Activated T-cell treated with anti-CD3 and anti-CD28 coated beads for 24 hours (primary cell): ENCODE measurements at regions not wholly inside any gene's neighbourhood (a gene's known extent, or its start where the extent isn't known, plus 50 kb on each side); places are given as distances from the start of the nearest gene placed in this dataset.
"Not testable (repeated sequence)": the region's sequence is repeated elsewhere in the genome, so short reads cannot be mapped to it uniquely, and the experiment has no call there.

Source experiments
- DNase-seq: peaks from one replicate; pipeline ENCODE4 v3.0.0-alpha.2; 2020; ENCODE audit warnings: low read depth

GRCh38 chrX:134045372-134045771, 60.0 kb upstream of the GPC3 start:
- DNase-seq, result not testable (repeated sequence)

DNA sequence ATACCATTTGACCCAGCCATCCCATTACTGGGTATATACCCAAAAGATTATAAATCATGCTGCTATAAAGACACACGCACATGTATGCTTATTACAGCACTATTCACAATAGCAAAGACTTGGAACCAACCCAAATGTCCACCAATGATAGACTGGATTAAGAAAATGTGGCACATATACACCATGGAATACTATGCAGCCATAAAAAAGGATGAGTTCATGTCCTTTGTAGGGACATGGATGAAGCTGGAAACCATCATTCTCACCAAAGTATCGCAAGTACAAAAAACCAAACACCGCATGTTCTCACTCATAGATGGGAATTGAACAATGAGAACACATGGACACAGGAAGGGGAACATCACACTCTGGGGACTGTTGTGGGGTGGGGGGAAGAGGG, 81.7 kb upstream of the GPC3 start:
- not testable (repeated sequence) for DNase-seq

- not testable (repeated sequence) for DNase-seq
Observed at GRCh38 chrX:134071899-134072298, 86.5 kb upstream of the GPC3 start.

DNA sequence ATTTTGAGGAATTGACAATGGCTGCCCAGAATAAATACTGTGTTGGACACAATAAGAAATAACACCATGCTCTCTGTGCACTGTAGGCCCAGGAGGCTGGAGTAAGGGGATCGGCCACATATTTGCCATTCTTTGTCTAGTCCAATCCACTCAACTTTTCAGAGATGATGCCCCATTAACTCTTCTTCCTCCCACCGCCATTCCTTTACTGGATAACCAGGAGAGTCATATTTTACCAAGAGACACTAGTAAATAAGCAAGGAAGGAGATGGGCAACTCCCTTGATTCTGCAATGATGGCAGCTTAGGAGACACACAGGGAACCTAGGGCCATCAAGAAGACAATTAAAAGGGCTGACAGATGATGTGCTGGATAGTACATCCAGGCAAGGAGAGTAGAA, 87.9 kb upstream of the GPC3 start:
- no peak for DNase-seq

DNA sequence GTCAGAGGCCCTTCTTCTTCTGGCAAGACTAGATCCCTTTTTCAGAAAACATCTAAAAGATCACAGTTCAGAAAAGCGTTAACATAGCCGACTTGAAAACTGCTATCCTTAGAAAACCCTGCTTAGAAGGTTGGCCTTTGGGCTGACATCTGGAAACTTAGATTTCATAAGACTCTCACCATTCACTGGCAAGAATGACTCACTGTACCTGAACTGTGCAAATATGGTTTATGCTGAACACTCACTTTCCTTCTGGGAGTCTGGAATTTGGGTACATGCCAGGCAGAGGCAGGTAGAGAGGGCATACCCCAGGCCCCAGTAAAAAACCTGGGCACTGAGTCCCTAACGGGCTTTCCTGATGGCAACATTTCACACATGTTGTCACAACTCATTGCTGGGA, 88.8 kb upstream of the GPC3 start:
- DNase-seq, result no peak

GRCh38 chrX:134075894-134076718, 90.7 kb upstream of the GPC3 start:
- DNase-seq, result no peak

DNA sequence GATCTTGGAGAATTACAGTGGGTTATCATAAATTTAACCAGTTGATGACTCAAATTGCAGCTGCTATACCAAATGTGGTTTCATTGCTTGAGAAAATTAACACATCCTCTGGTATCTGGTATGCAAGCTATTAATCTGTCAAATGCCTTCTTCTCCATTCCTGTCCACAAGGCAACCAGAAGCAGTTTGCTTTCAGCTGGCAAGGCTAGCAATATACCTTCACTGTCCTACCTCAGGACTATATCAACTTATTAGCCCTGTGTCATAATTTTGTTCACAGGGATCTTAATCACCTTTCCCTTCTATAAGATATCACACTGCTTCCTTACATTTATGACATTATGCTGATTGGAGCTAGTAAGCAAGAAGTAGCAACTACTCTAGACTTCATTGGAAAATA, 110.0 kb upstream of the GPC3 start:
- DNase-seq, result no peak

GRCh38 chrX:134101636-134102035, 116.2 kb upstream of the GPC3 start:
- no peak for DNase-seq

GRCh38 chrX:134115270-134115669, 121.7 kb upstream of the CCDC160 start:
- DNase-seq, result no peak

GRCh38 chrX:134137341-134137740, 99.6 kb upstream of the CCDC160 start:
- DNase-seq, result no peak

- no peak for DNase-seq
Observed at GRCh38 chrX:134139090-134139489, 97.9 kb upstream of the CCDC160 start.

DNA sequence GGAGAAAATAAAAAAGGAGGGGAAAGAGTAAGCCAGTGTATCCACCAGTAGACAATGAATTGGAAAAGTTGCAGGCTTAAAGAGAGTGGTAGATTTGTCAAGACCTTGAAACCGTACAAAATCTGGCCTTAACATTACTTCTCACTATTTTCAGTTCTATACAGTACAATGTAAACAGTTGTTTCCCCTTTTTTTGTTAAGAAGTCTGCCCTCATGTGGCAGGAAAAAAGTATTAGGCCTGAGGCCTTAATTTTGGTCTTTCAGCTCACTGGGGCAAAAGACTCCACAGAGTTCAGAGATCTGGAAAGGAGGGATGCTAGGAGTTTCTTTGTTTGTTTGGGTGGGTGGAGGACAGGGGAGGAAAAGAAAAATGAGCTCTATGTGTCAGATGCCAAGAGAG, 92.8 kb upstream of the CCDC160 start:
- no peak for DNase-seq

DNA sequence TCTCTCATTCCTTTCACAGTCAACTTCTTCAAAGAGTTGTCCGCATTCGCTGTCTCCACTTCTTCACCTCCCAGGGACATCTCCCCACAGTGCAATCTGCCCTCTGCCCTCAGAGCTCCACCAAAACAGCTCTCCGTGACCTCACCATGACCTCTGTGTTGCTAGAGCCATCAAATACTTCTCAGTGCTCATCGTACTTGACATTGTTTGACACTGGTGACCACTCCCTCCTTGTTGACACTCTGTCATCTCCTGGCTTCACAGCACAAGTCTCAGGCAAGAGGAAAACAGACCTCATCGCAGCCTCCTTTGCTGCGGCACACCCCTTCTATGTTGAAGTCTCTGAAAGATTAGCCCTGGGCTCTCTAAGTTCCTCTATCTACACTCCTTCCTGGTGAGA, 90.5 kb upstream of the CCDC160 start:
- no peak for DNase-seq

DNA sequence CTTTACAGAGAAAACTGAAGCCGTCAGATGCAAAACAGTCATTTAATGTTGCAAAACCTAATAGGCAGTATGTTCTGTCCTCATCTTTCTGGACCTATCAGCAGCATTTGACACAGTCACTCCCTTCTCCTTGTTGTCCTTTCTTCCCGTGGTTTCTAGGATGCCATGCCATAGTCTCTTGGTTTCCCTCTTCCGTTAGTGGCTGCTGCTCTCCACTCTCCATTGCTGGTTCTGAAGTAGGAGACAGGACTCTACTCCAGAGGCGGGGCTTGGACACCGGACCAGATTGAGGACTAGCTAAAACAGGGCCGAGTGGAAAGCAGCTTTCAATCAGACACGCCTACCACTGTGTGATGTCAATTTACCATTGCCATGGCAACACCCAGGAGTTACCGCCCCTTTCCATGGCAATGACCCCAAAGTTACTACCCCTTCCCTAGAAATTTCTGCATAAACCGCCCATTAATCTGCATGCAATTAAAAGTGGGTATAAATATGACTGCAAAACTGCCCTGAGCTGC, 88.8 kb upstream of the CCDC160 start:
- DNase-seq, result no peak

- no peak for DNase-seq
Observed at GRCh38 chrX:134158821-134159512, 78.0 kb upstream of the CCDC160 start.

GRCh38 chrX:134161162-134161561, 75.8 kb upstream of the CCDC160 start:
- DNase-seq, result no peak

DNA sequence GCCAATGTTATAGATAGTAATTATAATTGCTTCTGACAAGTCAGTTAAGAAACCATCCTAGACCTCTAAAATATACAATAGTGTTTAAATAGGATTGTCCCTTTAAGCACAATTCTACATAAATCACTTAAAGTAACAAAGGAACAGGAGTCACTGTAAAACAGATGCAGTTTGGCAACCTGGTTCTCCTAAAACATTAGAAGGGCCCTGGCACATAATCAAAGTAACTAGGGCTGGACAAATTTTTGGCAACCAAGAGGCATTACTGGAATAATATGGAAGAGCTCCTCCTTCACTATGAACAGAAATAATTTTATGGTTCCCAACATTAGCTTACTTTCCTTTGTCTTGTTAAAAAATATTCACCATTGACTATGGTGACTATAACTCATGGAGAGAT, 75.0 kb upstream of the CCDC160 start:
- DNase-seq, result no peak

- DNase-seq, result no peak
Observed at GRCh38 chrX:134163836-134164235, 73.1 kb upstream of the CCDC160 start.

DNA sequence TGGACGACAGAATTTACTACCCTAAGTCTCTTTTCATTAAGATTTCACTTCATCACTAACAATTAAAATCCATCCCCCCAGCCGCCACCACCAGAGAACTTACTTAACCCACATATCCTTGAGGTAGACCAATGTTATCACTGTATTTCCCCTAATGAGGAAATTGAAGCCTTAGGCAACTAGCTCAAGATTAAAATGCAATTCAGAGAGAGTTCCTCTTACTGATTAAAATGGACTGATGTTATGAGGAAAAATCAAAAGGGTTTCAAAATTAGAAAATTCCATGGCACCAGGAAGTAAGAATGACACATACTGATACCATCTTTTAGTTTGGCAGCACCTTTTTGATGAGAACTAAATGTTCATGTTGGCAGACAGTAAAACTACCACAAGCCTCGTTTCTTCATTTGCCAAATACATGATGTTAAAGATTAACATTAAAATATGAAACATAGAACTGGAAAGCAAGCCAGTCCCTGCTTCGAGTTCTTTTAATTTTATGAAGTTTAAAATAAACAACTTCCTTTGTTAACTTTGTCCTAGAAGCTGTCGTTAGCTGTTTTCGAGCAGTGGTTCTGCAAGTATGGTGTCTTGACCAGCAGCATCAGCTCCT, 69.3 kb upstream of the CCDC160 start:
- DNase-seq, result no peak

GRCh38 chrX:134171661-134172587, 65.1 kb upstream of the CCDC160 start:
- no peak for DNase-seq

DNA sequence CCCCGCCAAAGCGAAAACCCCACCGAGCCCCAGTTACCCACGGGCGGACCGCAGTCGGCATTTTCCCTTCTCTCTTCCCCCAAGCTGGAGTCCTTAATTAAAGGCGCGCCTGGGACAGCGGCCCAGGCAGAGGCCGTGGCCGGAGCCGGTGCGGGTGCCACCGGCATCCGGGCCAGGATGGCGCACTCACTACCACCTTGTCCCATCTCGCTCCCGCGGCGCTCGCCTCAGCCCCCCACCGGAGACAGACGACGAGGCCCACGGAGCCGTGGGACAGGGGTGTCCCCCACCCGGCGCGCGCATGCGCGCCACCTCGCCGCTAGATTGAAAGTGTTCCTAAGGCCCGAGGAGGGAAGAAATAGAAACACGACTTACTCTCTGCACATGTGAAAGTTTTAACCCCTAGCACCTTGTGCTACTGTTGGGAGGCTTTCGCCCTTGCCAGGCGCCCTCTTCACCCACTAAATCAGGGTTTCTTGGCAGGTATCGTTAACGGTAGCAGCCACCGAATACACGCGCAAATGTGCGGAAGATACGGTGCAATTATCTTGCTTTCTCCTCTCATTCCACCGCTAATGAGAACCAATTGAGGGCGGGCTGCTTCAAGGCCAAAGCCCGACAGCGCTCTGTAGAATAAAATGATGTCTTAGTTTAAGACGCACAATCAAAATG, 64.3 kb upstream of the CCDC160 start:
- DNase-seq, result no peak
